ENCODE measurements at regions not wholly inside any gene's neighbourhood (a gene's known extent, or its start where the extent isn't known, plus 50 kb on each side); places are given as distances from the start of the nearest gene placed in this dataset.

DNA sequence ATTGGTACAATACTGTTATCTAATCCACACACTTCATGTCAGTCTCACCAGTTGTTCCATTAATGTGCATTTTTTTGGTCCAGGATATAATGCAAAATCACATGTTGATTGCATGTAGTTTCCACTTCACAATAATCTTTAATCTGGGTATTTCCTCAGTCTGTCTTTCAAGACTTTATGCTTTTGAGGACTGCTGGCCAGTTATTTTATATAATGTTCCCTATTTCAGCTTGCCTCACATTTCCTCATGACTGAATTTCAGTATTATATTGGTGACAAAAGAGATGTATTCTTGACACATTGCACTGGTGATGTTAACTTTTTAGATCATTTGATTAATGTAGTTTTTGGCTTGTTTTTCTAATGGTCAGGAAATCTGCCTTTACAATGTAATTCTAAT, 368.3 kb downstream of the IRS2 start:
- Histone ChIP-seq H2BK12ac (ENCODE audit: low read length) (no peak overlapping the region), H3K9ac (ENCODE audit: low read depth, low read length, poor library complexity) (no peak overlapping the region), H4K8ac (ENCODE audit: low read depth, low read length) (no peak overlapping the region), H4K91ac (ENCODE audit: low read depth, low read length, poor library complexity) (no peak overlapping the region), H2BK120ac (ENCODE audit: low read depth, low read length) (no peak overlapping the region), H3K4me3 (ENCODE audit: low read length in 2 of 2) (no peak overlapping the region), H3K27ac (replicated peaks; ENCODE audit: low read length) (no peak overlapping the region), H3K4me1 (ENCODE audit: control insufficient read depth in 2 of 2, insufficient read depth in 1 of 2, low read depth in 1 of 2, low read length in 2 of 2) (no peaks in the 10 kb centered on the region), H3K79me1 (ENCODE audit: low read depth, low read length) (no peaks in the 10 kb centered on the region), H2BK15ac (ENCODE audit: low read length) (no peak overlapping the region), H3K14ac (ENCODE audit: low read length) (no peak overlapping the region), H3K27me3 (ENCODE audit: control insufficient read depth in 3 of 3, insufficient read depth in 3 of 3, low read depth in 1 of 3, low read length in 3 of 3) (no peaks in the 10 kb centered on the region), H2BK5ac (ENCODE audit: low read length) (no peak overlapping the region), H3K23ac (ENCODE audit: low read depth, low read length, poor library complexity) (no peak overlapping the region), H3K18ac (ENCODE audit: low read length) (no peak overlapping the region), H2AFZ (ENCODE audit: low read length) (no peak overlapping the region), H3K4ac (ENCODE audit: low read length) (no peak overlapping the region), H3K9me3 (replicated peaks in 1 of 2; ENCODE audit: control insufficient read depth in 2 of 2, insufficient read depth in 1 of 2, low read depth in 1 of 2, low read length in 2 of 2) (no peaks in the 10 kb centered on the region), H3K4me2 (ENCODE audit: insufficient read depth, low read length, poor library complexity, severe bottlenecking) (no peak overlapping the region), H3K36me3 (replicated peaks in 1 of 2; ENCODE audit: control insufficient read depth in 2 of 2, insufficient read depth in 2 of 2, low read length in 2 of 2) (no peaks in the 10 kb centered on the region), H2AK5ac (ENCODE audit: low read depth, low read length) (no peak overlapping the region)
- no peak for DNase-seq (ENCODE audit: low spot score)

DNA sequence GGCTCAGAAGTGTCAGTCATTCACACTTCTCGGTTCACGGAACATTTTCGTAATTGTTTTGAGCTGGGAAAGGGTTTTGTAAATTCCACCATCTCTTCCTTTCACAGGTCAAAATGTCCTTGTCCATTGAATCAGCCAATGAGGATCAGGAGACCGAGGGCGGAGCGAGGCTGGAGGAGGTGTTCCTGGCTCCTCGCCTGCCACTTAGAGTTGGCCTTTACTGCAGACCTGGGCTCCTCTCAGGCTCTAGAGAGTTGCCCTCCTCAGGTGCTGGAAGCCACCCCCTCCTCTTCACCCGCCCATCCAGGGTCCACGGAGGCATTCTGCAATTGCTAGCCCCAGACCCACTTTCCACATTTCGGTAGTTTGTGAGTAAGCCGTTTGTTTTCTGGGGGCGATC, 370.4 kb downstream of the IRS2 start:
- Histone ChIP-seq H4K91ac (ENCODE audit: low read depth, low read length, poor library complexity) (no peak overlapping the region), H3K9me3 (replicated peaks in 1 of 2; ENCODE audit: control insufficient read depth in 2 of 2, insufficient read depth in 1 of 2, low read depth in 1 of 2, low read length in 2 of 2) (no peaks in the 10 kb centered on the region), H2AK5ac (ENCODE audit: low read depth, low read length) (no peak overlapping the region), H2BK15ac (ENCODE audit: low read length) (no peak overlapping the region), H2BK5ac (ENCODE audit: low read length) (no peak overlapping the region), H3K4me1 (ENCODE audit: control insufficient read depth in 2 of 2, insufficient read depth in 1 of 2, low read depth in 1 of 2, low read length in 2 of 2) (peaks cover 3 to 7% of the 10 kb centered on the region in 2 donors), H3K79me1 (ENCODE audit: low read depth, low read length) (no peaks in the 10 kb centered on the region), H3K4me2 (ENCODE audit: insufficient read depth, low read length, poor library complexity, severe bottlenecking) (no peak overlapping the region), H3K23ac (ENCODE audit: low read depth, low read length, poor library complexity) (no peak overlapping the region), H3K36me3 (replicated peaks in 1 of 2; ENCODE audit: control insufficient read depth in 2 of 2, insufficient read depth in 2 of 2, low read length in 2 of 2) (no peaks in the 10 kb centered on the region), H3K14ac (ENCODE audit: low read length) (no peak overlapping the region), H3K27me3 (ENCODE audit: control insufficient read depth in 3 of 3, insufficient read depth in 3 of 3, low read depth in 1 of 3, low read length in 3 of 3) (peaks cover 0 to 6% (median 0%) of the 10 kb centered on the region in 3 experiments), H3K4ac (ENCODE audit: low read length) (no peak overlapping the region), H2AFZ (ENCODE audit: low read length) (no peak overlapping the region), H4K8ac (ENCODE audit: low read depth, low read length) (no peak overlapping the region), H3K27ac (replicated peaks; ENCODE audit: low read length) (no peak overlapping the region), H3K18ac (ENCODE audit: low read length) (no peak overlapping the region), H2BK120ac (ENCODE audit: low read depth, low read length) (no peak overlapping the region), H2BK12ac (ENCODE audit: low read length) (no peak overlapping the region), H3K9ac (ENCODE audit: low read depth, low read length, poor library complexity) (no peak overlapping the region), H3K4me3 (ENCODE audit: low read length in 2 of 2) (no peak overlapping the region)
- no peak for DNase-seq (ENCODE audit: low spot score)
- WGBS, 2 donors (ENCODE audit: extremely low coverage in 2 of 2, insufficient read length in 2 of 2, insufficient replicate concordance in 1 of 2) = no CpG with 5 or more reads among the region's 12 CpGs

DNA sequence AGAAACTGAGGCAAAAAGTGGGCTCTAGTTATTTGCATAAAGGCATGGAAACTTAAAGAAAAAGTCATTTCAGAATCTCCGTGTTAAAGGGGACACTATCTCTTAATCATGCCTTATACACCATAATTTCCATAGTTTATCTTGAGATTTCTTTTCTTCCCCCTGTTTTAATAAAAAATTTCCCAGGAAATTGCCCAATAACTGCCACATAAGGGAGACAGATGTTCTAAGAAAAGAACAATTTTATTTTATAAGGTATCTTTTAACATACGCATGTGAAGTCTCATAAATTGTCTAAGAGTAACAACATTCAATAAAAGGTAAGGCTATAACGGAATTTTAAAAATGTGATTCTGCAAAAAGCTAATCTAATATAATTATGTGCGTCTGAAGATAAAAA, 371.3 kb downstream of the IRS2 start:
- H2BK15ac ChIP-seq (ENCODE audit: low read length) = no peak overlapping the region
- WGBS, 2 donors (ENCODE audit: extremely low coverage in 2 of 2, insufficient read length in 2 of 2, insufficient replicate concordance in 1 of 2) = no CpG with 5 or more reads among the region's 4 CpGs

DNA sequence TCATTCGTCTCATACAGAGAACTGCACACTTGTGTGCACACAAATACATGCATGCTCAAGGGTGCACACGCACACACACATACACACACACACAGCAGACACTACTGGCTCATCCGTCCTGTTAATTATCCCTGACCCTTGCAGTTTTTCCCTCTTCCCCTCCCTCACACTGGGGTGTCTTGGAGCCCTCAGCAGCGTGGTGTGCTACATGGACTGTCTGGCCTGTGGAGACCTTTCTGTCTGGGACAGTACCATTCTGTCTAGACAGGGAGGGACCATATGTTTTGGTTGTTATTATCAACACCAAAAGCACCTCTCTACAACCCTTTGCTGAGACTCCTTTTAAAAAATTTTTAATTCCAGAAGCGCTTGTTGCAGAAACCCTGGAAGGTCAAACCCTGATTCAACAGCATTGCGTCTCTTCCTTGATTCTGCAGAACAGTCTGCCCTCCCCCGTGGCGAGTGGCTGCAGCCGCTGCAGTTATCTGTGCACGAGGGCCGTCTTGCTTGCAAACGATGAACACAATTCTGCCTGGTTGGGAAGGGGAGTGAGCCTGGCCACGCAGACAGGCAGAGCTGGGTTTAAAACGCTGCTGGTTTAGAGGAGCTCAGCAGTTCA, 374.0 kb downstream of the IRS2 start:
- H3K27me3 ChIP-seq (ENCODE audit: control insufficient read depth in 3 of 3, insufficient read depth in 3 of 3, low read depth in 1 of 3, low read length in 3 of 3) = peaks cover 0 to 25% (median 0%) of the 10 kb centered on the region in 3 experiments
- no peak overlapping the region for H3K27ac ChIP-seq (replicated peaks; ENCODE audit: low read length)
- H3K18ac ChIP-seq (ENCODE audit: low read length) = no peak overlapping the region
- DNase-seq (ENCODE audit: low spot score) = peak; percentile 61
- H3K4me2 ChIP-seq (ENCODE audit: insufficient read depth, low read length, poor library complexity, severe bottlenecking) = no peak overlapping the region
- no peak overlapping the region for H2BK120ac ChIP-seq (ENCODE audit: low read depth, low read length)
- no CpG with 5 or more reads among the region's 14 CpGs for WGBS, 2 donors (ENCODE audit: extremely low coverage in 2 of 2, insufficient read length in 2 of 2, insufficient replicate concordance in 1 of 2)
- H3K4me3 ChIP-seq (ENCODE audit: low read length in 2 of 2) = peak overlapping the region in 1 of 2 donors; percentile 11
- H3K36me3 ChIP-seq (replicated peaks in 1 of 2; ENCODE audit: control insufficient read depth in 2 of 2, insufficient read depth in 2 of 2, low read length in 2 of 2) = no peaks in the 10 kb centered on the region
- H3K14ac ChIP-seq (ENCODE audit: low read length) = no peak overlapping the region
- H4K91ac ChIP-seq (ENCODE audit: low read depth, low read length, poor library complexity) = no peak overlapping the region
- no peak overlapping the region for H3K4ac ChIP-seq (ENCODE audit: low read length)
- H2BK5ac ChIP-seq (ENCODE audit: low read length) = no peak overlapping the region
- H3K23ac ChIP-seq (ENCODE audit: low read depth, low read length, poor library complexity) = no peak overlapping the region
- H2AFZ ChIP-seq (ENCODE audit: low read length) = peak overlapping the region; percentile 83
- no peaks in the 10 kb centered on the region for H3K79me1 ChIP-seq (ENCODE audit: low read depth, low read length)
- H2AK5ac ChIP-seq (ENCODE audit: low read depth, low read length) = no peak overlapping the region
- H2BK12ac ChIP-seq (ENCODE audit: low read length) = no peak overlapping the region
- H3K9ac ChIP-seq (ENCODE audit: low read depth, low read length, poor library complexity) = no peak overlapping the region
- peaks cover 3 to 7% of the 10 kb centered on the region in 2 donors for H3K4me1 ChIP-seq (ENCODE audit: control insufficient read depth in 2 of 2, insufficient read depth in 1 of 2, low read depth in 1 of 2, low read length in 2 of 2)
- no peak overlapping the region for H2BK15ac ChIP-seq (ENCODE audit: low read length)
- H4K8ac ChIP-seq (ENCODE audit: low read depth, low read length) = no peak overlapping the region
- H3K9me3 ChIP-seq (replicated peaks in 1 of 2; ENCODE audit: control insufficient read depth in 2 of 2, insufficient read depth in 1 of 2, low read depth in 1 of 2, low read length in 2 of 2) = no peaks in the 10 kb centered on the region

More for the DNA sequence above, 371.3 kb downstream of the IRS2 start:
- H3K79me1 ChIP-seq (ENCODE audit: low read depth, low read length) = no peaks in the 10 kb centered on the region
- no peak overlapping the region for H3K9ac ChIP-seq (ENCODE audit: low read depth, low read length, poor library complexity)
- no peak overlapping the region for H3K4ac ChIP-seq (ENCODE audit: low read length)
- H3K4me1 ChIP-seq (ENCODE audit: control insufficient read depth in 2 of 2, insufficient read depth in 1 of 2, low read depth in 1 of 2, low read length in 2 of 2) = peaks cover 3 to 7% of the 10 kb centered on the region in 2 donors
- no peak overlapping the region for H3K18ac ChIP-seq (ENCODE audit: low read length)
- H2AFZ ChIP-seq (ENCODE audit: low read length) = no peak overlapping the region
- peaks cover 0 to 12% (median 0%) of the 10 kb centered on the region in 3 experiments for H3K27me3 ChIP-seq (ENCODE audit: control insufficient read depth in 3 of 3, insufficient read depth in 3 of 3, low read depth in 1 of 3, low read length in 3 of 3)
- no peak overlapping the region for H3K4me3 ChIP-seq (ENCODE audit: low read length in 2 of 2)
- no peak overlapping the region for H3K14ac ChIP-seq (ENCODE audit: low read length)
- H4K91ac ChIP-seq (ENCODE audit: low read depth, low read length, poor library complexity) = no peak overlapping the region
- no peaks in the 10 kb centered on the region for H3K36me3 ChIP-seq (replicated peaks in 1 of 2; ENCODE audit: control insufficient read depth in 2 of 2, insufficient read depth in 2 of 2, low read length in 2 of 2)
- no peak overlapping the region for H3K4me2 ChIP-seq (ENCODE audit: insufficient read depth, low read length, poor library complexity, severe bottlenecking)
- DNase-seq (ENCODE audit: low spot score) = no peak
- no peak overlapping the region for H3K23ac ChIP-seq (ENCODE audit: low read depth, low read length, poor library complexity)
- H4K8ac ChIP-seq (ENCODE audit: low read depth, low read length) = no peak overlapping the region
- no peak overlapping the region for H3K27ac ChIP-seq (replicated peaks; ENCODE audit: low read length)
- no peak overlapping the region for H2AK5ac ChIP-seq (ENCODE audit: low read depth, low read length)
- H2BK12ac ChIP-seq (ENCODE audit: low read length) = no peak overlapping the region
- H2BK120ac ChIP-seq (ENCODE audit: low read depth, low read length) = no peak overlapping the region
- H3K9me3 ChIP-seq (replicated peaks in 1 of 2; ENCODE audit: control insufficient read depth in 2 of 2, insufficient read depth in 1 of 2, low read depth in 1 of 2, low read length in 2 of 2) = no peaks in the 10 kb centered on the region
- no peak overlapping the region for H2BK5ac ChIP-seq (ENCODE audit: low read length)

Measured in neuronal stem cell (in vitro differentiated cells).